Astrocyte of the cerebellum (primary cell): ENCODE measurements at regions not wholly inside any gene's neighbourhood (a gene's known extent, or its start where the extent isn't known, plus 50 kb on each side); places are given as distances from the start of the nearest gene placed in this dataset.
"Not testable (repeated sequence)": the region's sequence is repeated elsewhere in the genome, so short reads cannot be mapped to it uniquely, and the experiment has no call there.

ENCODE experiments used
- DNase-seq: peaks from one replicate; pipeline ENCODE4 v3.0.0-alpha.2; 2011; ENCODE audit warnings: low read depth
- H3K4me3 ChIP-seq: 2 replicates; pipeline ENCODE4 v1.5.1; 2011; ENCODE audit warnings: mild to moderate bottlenecking, low read depth, low read length, moderate library complexity
- in situ Hi-C: cut with HindIII; loops from 2 replicates; pipeline ENCODE4 v1.10.0; 2017; ENCODE audit warnings: low sequenced_read_pairs
- TF ChIP-seq, protein P1 (sequence below): IDR thresholded peaks from 2 replicates; pipeline ENCODE4 v1.5.1; 2012; ENCODE audit warnings: low read length, low read depth, moderate library complexity, mild to moderate bottlenecking; ENCODE audit errors: missing control alignments

DNA sequence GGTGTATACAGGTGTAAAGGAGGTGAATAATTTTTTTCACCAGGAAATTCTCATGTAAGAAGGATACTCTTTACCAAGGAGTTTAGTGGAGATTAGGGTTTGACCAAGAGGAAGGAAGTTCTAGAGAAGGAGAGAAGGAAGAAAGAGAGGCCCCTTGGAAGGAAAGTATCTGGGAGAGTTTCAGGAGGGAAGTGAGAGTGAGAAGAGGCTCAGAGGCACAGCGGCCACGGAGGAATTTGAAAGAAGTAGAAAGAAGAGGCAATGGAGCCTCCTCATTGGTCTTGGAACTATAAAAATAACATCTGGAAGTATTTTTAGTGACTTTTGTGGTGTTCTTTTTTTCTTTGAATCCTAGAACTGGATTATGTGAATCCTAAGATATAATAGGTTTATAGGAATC, 50.8 kb upstream of the MCUR1 start:
- in situ Hi-C loops: no loop called here
- TF ChIP-seq, protein P1, sequence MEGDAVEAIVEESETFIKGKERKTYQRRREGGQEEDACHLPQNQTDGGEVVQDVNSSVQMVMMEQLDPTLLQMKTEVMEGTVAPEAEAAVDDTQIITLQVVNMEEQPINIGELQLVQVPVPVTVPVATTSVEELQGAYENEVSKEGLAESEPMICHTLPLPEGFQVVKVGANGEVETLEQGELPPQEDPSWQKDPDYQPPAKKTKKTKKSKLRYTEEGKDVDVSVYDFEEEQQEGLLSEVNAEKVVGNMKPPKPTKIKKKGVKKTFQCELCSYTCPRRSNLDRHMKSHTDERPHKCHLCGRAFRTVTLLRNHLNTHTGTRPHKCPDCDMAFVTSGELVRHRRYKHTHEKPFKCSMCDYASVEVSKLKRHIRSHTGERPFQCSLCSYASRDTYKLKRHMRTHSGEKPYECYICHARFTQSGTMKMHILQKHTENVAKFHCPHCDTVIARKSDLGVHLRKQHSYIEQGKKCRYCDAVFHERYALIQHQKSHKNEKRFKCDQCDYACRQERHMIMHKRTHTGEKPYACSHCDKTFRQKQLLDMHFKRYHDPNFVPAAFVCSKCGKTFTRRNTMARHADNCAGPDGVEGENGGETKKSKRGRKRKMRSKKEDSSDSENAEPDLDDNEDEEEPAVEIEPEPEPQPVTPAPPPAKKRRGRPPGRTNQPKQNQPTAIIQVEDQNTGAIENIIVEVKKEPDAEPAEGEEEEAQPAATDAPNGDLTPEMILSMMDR: no peak
- DNase-seq: no peak
- no peak overlapping the region for H3K4me3 ChIP-seq

DNA sequence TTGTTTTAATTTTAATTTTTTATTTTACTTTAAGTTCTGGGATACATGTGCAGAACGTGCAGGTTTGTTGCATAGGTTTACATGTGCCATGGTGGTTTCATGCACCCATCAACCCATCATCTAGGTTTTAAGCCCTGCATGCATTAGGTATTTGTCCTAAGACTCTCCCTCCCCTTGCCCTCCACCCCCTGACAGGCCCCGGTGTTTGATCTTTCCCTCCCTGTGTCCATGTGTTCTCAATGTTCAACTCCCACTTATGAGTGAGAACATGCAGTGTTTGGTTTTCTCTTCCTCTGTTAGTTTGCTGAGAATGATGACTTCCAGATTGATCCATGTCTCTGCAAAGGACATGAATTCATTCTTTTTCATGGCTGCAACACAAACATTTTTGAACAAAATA, 50.3 kb upstream of the MCUR1 start:
- H3K4me3 ChIP-seq, DNase-seq, in situ Hi-C loops: not testable (repeated sequence)
